Adipocyte (in vitro differentiated cells): ENCODE measurements at regions not wholly inside any gene's neighbourhood (a gene's known extent, or its start where the extent isn't known, plus 50 kb on each side); places are given as distances from the start of the nearest gene placed in this dataset.

Experiments
- DNase-seq: peaks from one replicate; pipeline ENCODE4 v3.0.0-alpha.2; 2015; ENCODE audit warnings: low read depth
- H3K27me3 ChIP-seq: replicated peaks from 2 replicates; pipeline ENCODE4 v1.7.0; 2013; ENCODE audit warnings: mild to moderate bottlenecking, low read length, moderate library complexity; ENCODE audit not compliant: control insufficient read depth, insufficient read depth
- H3K36me3 ChIP-seq: 2 replicates; pipeline ENCODE4 v1.7.0; 2013; ENCODE audit warnings: low read length, mild to moderate bottlenecking, moderate library complexity; ENCODE audit not compliant: control insufficient read depth, insufficient read depth, severe bottlenecking
- H3K4me1 ChIP-seq: 2 replicates; pipeline ENCODE4 v1.7.0; 2013; ENCODE audit warnings: mild to moderate bottlenecking, low read length, moderate library complexity; ENCODE audit not compliant: control insufficient read depth, insufficient read depth
- H3K4me3 ChIP-seq: 2 replicates; pipeline ENCODE4 v1.7.0; 2013; ENCODE audit warnings: mild to moderate bottlenecking, low read length, moderate library complexity
- H3K9ac ChIP-seq: 2 replicates; pipeline ENCODE4 v1.7.0; 2013; ENCODE audit warnings: mild to moderate bottlenecking, low read length, moderate library complexity
- H3K9me3 ChIP-seq: 2 replicates; pipeline ENCODE4 v1.7.0; 2013; ENCODE audit warnings: mild to moderate bottlenecking, low read length, moderate library complexity; ENCODE audit not compliant: control insufficient read depth

GRCh38 chr22:49299821-49300231 is 527.8 kb downstream of the BRD1 start:
- H3K4me3 ChIP-seq: no peak overlapping the region
- H3K9ac ChIP-seq: no peak overlapping the region
- DNase-seq: no peak
- H3K4me1 ChIP-seq: no peaks in the 10 kb centered on the region
- H3K27me3 ChIP-seq: peaks cover 12% of the 10 kb centered on the region
- H3K36me3 ChIP-seq: no peaks in the 10 kb centered on the region
- H3K9me3 ChIP-seq: no peaks in the 10 kb centered on the region

GRCh38 chr22:49298834-49299750 is 528.6 kb downstream of the BRD1 start:
- Histone ChIP-seq H3K9me3 (no peaks in the 10 kb centered on the region), H3K36me3 (no peaks in the 10 kb centered on the region), H3K4me1 (no peaks in the 10 kb centered on the region), H3K4me3 (no peak overlapping the region), H3K27me3 (peaks cover 10% of the 10 kb centered on the region), H3K9ac (no peak overlapping the region)
- DNase-seq: no peak

GRCh38 chr22:49297871-49298721 is 529.6 kb downstream of the BRD1 start:
- Histone ChIP-seq H3K9ac (no peak overlapping the region), H3K27me3 (no peaks in the 10 kb centered on the region), H3K4me1 (no peaks in the 10 kb centered on the region), H3K9me3 (peaks cover 7% of the 10 kb centered on the region), H3K4me3 (no peak overlapping the region), H3K36me3 (no peaks in the 10 kb centered on the region)
- no peak for DNase-seq

GRCh38 chr22:49297286-49297870 is 530.3 kb downstream of the BRD1 start:
- no peak for DNase-seq
- H3K4me3 ChIP-seq: no peak overlapping the region
- no peak overlapping the region for H3K9ac ChIP-seq
- peaks cover 8% of the 10 kb centered on the region for H3K9me3 ChIP-seq
- H3K4me1 ChIP-seq: no peaks in the 10 kb centered on the region
- H3K36me3 ChIP-seq: no peaks in the 10 kb centered on the region
- no peaks in the 10 kb centered on the region for H3K27me3 ChIP-seq

GRCh38 chr22:49296561-49296960 is 531.1 kb downstream of the BRD1 start:
- H3K4me3 ChIP-seq: no peak overlapping the region
- H3K9ac ChIP-seq: no peak overlapping the region
- DNase-seq: no peak
- no peaks in the 10 kb centered on the region for H3K27me3 ChIP-seq
- H3K9me3 ChIP-seq: peaks cover 8% of the 10 kb centered on the region
- H3K4me1 ChIP-seq: no peaks in the 10 kb centered on the region
- no peaks in the 10 kb centered on the region for H3K36me3 ChIP-seq

- Histone ChIP-seq H3K36me3 (no peaks in the 10 kb centered on the region), H3K4me1 (no peaks in the 10 kb centered on the region), H3K9me3 (peaks cover 8% of the 10 kb centered on the region), H3K27me3 (no peaks in the 10 kb centered on the region), H3K9ac (no peak overlapping the region), H3K4me3 (no peak overlapping the region)
- no peak for DNase-seq
Measured at GRCh38 chr22:49295851-49296560, 531.7 kb downstream of the BRD1 start.

GRCh38 chr22:49295465-49295743 is 532.3 kb downstream of the BRD1 start:
- no peak overlapping the region for H3K4me3 ChIP-seq
- peaks cover 8% of the 10 kb centered on the region for H3K9me3 ChIP-seq
- H3K36me3 ChIP-seq: no peaks in the 10 kb centered on the region
- H3K27me3 ChIP-seq: no peaks in the 10 kb centered on the region
- H3K4me1 ChIP-seq: no peaks in the 10 kb centered on the region
- no peak for DNase-seq
- H3K9ac ChIP-seq: no peak overlapping the region

- no peaks in the 10 kb centered on the region for H3K36me3 ChIP-seq
Measured at GRCh38 chr22:49294656-49295464, 532.8 kb downstream of the BRD1 start.

GRCh38 chr22:49292909-49293308 is 534.8 kb downstream of the BRD1 start:
- Histone ChIP-seq H3K4me1 (no peaks in the 10 kb centered on the region), H3K9ac (no peak overlapping the region), H3K36me3 (no peaks in the 10 kb centered on the region), H3K4me3 (no peak overlapping the region), H3K9me3 (peaks cover 8% of the 10 kb centered on the region), H3K27me3 (no peaks in the 10 kb centered on the region)
- DNase-seq: no peak

More at GRCh38 chr22:49294656-49295464, 532.8 kb downstream of the BRD1 start:
- no peak overlapping the region for H3K9ac ChIP-seq
- H3K27me3 ChIP-seq: no peaks in the 10 kb centered on the region
- H3K9me3 ChIP-seq: peaks cover 8% of the 10 kb centered on the region
- DNase-seq: no peak
- H3K4me1 ChIP-seq: no peaks in the 10 kb centered on the region
- H3K4me3 ChIP-seq: no peak overlapping the region

- Histone ChIP-seq H3K4me3 (no peak overlapping the region), H3K4me1 (no peaks in the 10 kb centered on the region), H3K9ac (no peak overlapping the region), H3K36me3 (no peaks in the 10 kb centered on the region), H3K9me3 (peaks cover 8% of the 10 kb centered on the region), H3K27me3 (no peaks in the 10 kb centered on the region)
- DNase-seq: no peak
Measured at GRCh38 chr22:49291781-49292180, 535.9 kb downstream of the BRD1 start.
